GM23338 (cell line): ENCODE measurements at regions not wholly inside any gene's neighbourhood (a gene's known extent, or its start where the extent isn't known, plus 50 kb on each side); places are given as distances from the start of the nearest gene placed in this dataset.

Experiments
- ATAC-seq: fragments of 200-7000 bp; cut with Tn5 transposase; 3 replicates; pipeline ENCODE4 v1.9.1; 2020
- DNase-seq: peaks from one replicate; pipeline ENCODE4 v3.0.0-alpha.2; 2015; ENCODE audit warnings: low spot score
- H2AFZ ChIP-seq: fragments of 200-600 bp; sonication (generic); 2 replicates; pipeline ENCODE4 v1.8.0; 2016; ENCODE audit warnings: antibody characterized with exemption, mild to moderate bottlenecking, moderate library complexity
- H3F3A ChIP-seq: fragments of 200-600 bp; sonication (generic); replicated peaks from 2 replicates; pipeline ENCODE4 v1.8.0; 2017; ENCODE audit warnings: antibody characterized with exemption, mixed run types, low read depth
- H3K27ac ChIP-seq: fragments of 200-600 bp; sonication (generic); 2 replicates; pipeline ENCODE4 v1.6.1; 2016; ENCODE audit warnings: low read depth
- H3K27me3 ChIP-seq: fragments of 200-600 bp; sonication (generic); 2 replicates; pipeline ENCODE4 v1.8.0; 2016; ENCODE audit warnings: mild to moderate bottlenecking, mixed run types, moderate library complexity; ENCODE audit not compliant: insufficient read depth
- H3K36me3 ChIP-seq: fragments of 200-600 bp; sonication (generic); 2 replicates; pipeline ENCODE4 v1.8.0; 2016; ENCODE audit warnings: mild to moderate bottlenecking; ENCODE audit not compliant: insufficient read depth
- H3K4me1 ChIP-seq: fragments of 200-600 bp; sonication (generic); 2 replicates; pipeline ENCODE4 v1.8.0; 2016; ENCODE audit warnings: mild to moderate bottlenecking, moderate library complexity; ENCODE audit not compliant: insufficient read depth
- H3K4me2 ChIP-seq: fragments of 200-600 bp; sonication (generic); 2 replicates; pipeline ENCODE4 v1.7.1; 2017; ENCODE audit warnings: mixed run types
- H3K4me3 ChIP-seq: fragments of 200-600 bp; sonication (generic); 2 replicates; pipeline ENCODE4 v1.6.1; 2016; ENCODE audit warnings: mixed run types
- H3K79me2 ChIP-seq: fragments of 200-600 bp; sonication (generic); replicated peaks from 2 replicates; pipeline ENCODE4 v1.8.0; 2017; ENCODE audit warnings: mild to moderate bottlenecking; ENCODE audit not compliant: insufficient read depth
- H3K9me2 ChIP-seq: fragments of 200-600 bp; sonication (generic); 2 replicates; pipeline ENCODE4 v1.8.0; 2017; ENCODE audit not compliant: insufficient read depth
- H4K20me1 ChIP-seq: fragments of 200-600 bp; sonication (generic); replicated peaks from 2 replicates; pipeline ENCODE4 v1.8.0; 2017; ENCODE audit warnings: mild to moderate bottlenecking; ENCODE audit not compliant: insufficient read depth
- H3K27ac Mint-ChIP-seq: 2 replicates; pipeline ENCODE4 v1.8.0; 2020; ENCODE audit warnings: inconsistent platforms, mild to moderate bottlenecking, moderate library complexity, mixed read lengths
- H3K27me3 Mint-ChIP-seq: 3 replicates; pipeline ENCODE4 v1.8.0; 2022; ENCODE audit warnings: low read depth, mild to moderate bottlenecking, moderate library complexity, mixed read lengths, inconsistent platforms; ENCODE audit not compliant: insufficient read depth, poor library complexity
- H3K36me3 Mint-ChIP-seq: 3 replicates; pipeline ENCODE4 v1.8.0; 2021; ENCODE audit warnings: low read depth, mild to moderate bottlenecking, inconsistent platforms, moderate library complexity, mixed read lengths
- H3K4me1 Mint-ChIP-seq: 3 replicates; pipeline ENCODE4 v1.8.0; 2020; ENCODE audit warnings: mild to moderate bottlenecking, inconsistent platforms, mixed read lengths
- H3K4me3 Mint-ChIP-seq: 3 replicates; pipeline ENCODE4 v1.8.0; 2021; ENCODE audit warnings: moderate library complexity, mild to moderate bottlenecking, inconsistent platforms, mixed read lengths
- H3K9me3 Mint-ChIP-seq: 3 replicates; pipeline ENCODE4 v1.8.0; 2020; ENCODE audit warnings: moderate library complexity, mild to moderate bottlenecking, inconsistent platforms, mixed read lengths
- CREB1 ChIP-seq: fragments of 250-450 bp; sonication (Bioruptor Pico); IDR thresholded peaks from 2 replicates; pipeline ENCODE4 v1.5.0; 2020; ENCODE audit warnings: low read depth, mild to moderate bottlenecking, moderate library complexity
- EZH2phosphoT487 ChIP-seq: fragments of 200-600 bp; sonication (generic); IDR thresholded peaks from one replicate; pipeline ENCODE4 v1.8.1; 2018; ENCODE audit warnings: antibody characterized with exemption; ENCODE audit not compliant: unreplicated experiment
- NANOG ChIP-seq: IDR thresholded peaks from 2 replicates; pipeline ENCODE4 v1.6.1; 2016; ENCODE audit warnings: antibody characterized with exemption, borderline replicate concordance
- POLR2AphosphoS5 ChIP-seq: IDR thresholded peaks from 2 replicates; pipeline ENCODE4 v1.6.1; 2016; ENCODE audit warnings: antibody characterized with exemption, low read depth
- STAT1 ChIP-seq: IDR thresholded peaks from one replicate; pipeline ENCODE4 v1.6.1; 2016; ENCODE audit warnings: antibody characterized with exemption; ENCODE audit not compliant: unreplicated experiment
- ZNF114 ChIP-seq: fragments of 250-450 bp; sonication (Bioruptor Pico); IDR thresholded peaks from 2 replicates; pipeline ENCODE4 v1.5.0; 2020; ENCODE audit warnings: mild to moderate bottlenecking, moderate library complexity
- ZNF331 ChIP-seq: fragments of 250-450 bp; sonication (Bioruptor Pico); IDR thresholded peaks from 2 replicates; pipeline ENCODE4 v1.5.0; 2020; ENCODE audit warnings: low read depth, mild to moderate bottlenecking, moderate library complexity
- TF ChIP-seq, protein P1 (sequence below): fragments of 250-450 bp; sonication (Bioruptor Pico); IDR thresholded peaks from 2 replicates; pipeline ENCODE4 v1.5.0; 2020; ENCODE audit warnings: mild to moderate bottlenecking, moderate library complexity
- TF ChIP-seq, protein P2 (sequence below), 2 experiments: fragments of 200-600 bp in 1 of 2; sonication (generic) in 1 of 2; conservative IDR thresholded peaks; 2 replicates each; pipeline versions ENCODE4 v1.5.1 to v1.6.1; 2016 to 2017; ENCODE audit warnings: antibody characterized with exemption in 2 of 2, low read depth in 2 of 2, mild to moderate bottlenecking in 2 of 2, moderate library complexity in 1 of 2
- TF ChIP-seq, protein P3 (sequence below): IDR thresholded peaks from 2 replicates; pipeline ENCODE4 v1.6.1; 2016; ENCODE audit warnings: antibody characterized with exemption
- TF ChIP-seq, protein P4 (sequence below): IDR thresholded peaks from one replicate; pipeline ENCODE4 v1.6.1; 2018; ENCODE audit warnings: antibody characterized with exemption; ENCODE audit not compliant: unreplicated experiment

DNA sequence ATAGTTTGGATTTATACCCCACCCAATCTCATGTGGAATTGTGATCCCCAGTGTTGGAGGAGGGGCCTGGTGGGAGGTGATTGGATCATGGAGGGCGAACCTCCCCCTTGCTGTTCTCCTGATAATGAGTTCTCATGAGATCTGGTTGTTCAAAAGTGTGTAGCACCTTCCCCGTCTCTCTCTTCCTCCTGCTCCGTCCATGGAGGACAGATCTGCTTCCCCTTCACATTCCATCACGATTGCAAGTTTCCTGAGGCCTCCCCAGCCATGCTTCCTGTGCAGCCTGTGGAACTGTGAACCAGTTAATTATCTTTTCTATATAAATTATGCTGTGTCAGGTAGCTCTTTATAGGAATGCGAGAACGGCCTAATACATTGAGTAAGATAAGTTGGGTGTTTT is 518.8 kb upstream of the LCORL start (continued):
- TF ChIP-seq, protein P1, sequence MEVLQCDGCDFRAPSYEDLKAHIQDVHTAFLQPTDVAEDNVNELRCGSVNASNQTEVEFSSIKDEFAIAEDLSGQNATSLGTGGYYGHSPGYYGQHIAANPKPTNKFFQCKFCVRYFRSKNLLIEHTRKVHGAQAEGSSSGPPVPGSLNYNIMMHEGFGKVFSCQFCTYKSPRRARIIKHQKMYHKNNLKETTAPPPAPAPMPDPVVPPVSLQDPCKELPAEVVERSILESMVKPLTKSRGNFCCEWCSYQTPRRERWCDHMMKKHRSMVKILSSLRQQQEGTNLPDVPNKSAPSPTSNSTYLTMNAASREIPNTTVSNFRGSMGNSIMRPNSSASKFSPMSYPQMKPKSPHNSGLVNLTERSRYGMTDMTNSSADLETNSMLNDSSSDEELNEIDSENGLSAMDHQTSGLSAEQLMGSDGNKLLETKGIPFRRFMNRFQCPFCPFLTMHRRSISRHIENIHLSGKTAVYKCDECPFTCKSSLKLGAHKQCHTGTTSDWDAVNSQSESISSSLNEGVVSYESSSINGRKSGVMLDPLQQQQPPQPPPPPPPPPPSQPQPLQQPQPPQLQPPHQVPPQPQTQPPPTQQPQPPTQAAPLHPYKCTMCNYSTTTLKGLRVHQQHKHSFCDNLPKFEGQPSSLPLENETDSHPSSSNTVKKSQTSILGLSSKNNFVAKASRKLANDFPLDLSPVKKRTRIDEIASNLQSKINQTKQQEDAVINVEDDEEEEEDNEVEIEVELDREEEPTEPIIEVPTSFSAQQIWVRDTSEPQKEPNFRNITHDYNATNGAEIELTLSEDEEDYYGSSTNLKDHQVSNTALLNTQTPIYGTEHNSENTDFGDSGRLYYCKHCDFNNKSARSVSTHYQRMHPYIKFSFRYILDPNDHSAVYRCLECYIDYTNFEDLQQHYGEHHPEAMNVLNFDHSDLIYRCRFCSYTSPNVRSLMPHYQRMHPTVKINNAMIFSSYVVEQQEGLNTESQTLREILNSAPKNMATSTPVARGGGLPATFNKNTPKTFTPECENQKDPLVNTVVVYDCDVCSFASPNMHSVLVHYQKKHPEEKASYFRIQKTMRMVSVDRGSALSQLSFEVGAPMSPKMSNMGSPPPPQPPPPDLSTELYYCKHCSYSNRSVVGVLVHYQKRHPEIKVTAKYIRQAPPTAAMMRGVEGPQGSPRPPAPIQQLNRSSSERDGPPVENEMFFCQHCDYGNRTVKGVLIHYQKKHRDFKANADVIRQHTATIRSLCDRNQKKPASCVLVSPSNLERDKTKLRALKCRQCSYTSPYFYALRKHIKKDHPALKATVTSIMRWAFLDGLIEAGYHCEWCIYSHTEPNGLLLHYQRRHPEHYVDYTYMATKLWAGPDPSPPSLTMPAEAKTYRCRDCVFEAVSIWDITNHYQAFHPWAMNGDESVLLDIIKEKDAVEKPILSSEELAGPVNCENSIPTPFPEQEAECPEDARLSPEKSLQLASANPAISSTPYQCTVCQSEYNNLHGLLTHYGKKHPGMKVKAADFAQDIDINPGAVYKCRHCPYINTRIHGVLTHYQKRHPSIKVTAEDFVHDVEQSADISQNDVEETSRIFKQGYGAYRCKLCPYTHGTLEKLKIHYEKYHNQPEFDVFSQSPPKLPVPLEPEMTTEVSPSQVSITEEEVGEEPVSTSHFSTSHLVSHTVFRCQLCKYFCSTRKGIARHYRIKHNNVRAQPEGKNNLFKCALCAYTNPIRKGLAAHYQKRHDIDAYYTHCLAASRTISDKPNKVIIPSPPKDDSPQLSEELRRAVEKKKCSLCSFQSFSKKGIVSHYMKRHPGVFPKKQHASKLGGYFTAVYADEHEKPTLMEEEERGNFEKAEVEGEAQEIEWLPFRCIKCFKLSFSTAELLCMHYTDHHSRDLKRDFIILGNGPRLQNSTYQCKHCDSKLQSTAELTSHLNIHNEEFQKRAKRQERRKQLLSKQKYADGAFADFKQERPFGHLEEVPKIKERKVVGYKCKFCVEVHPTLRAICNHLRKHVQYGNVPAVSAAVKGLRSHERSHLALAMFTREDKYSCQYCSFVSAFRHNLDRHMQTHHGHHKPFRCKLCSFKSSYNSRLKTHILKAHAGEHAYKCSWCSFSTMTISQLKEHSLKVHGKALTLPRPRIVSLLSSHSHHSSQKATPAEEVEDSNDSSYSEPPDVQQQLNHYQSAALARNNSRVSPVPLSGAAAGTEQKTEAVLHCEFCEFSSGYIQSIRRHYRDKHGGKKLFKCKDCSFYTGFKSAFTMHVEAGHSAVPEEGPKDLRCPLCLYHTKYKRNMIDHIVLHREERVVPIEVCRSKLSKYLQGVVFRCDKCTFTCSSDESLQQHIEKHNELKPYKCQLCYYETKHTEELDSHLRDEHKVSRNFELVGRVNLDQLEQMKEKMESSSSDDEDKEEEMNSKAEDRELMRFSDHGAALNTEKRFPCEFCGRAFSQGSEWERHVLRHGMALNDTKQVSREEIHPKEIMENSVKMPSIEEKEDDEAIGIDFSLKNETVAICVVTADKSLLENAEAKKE, result no peak
- TF ChIP-seq, protein P2, sequence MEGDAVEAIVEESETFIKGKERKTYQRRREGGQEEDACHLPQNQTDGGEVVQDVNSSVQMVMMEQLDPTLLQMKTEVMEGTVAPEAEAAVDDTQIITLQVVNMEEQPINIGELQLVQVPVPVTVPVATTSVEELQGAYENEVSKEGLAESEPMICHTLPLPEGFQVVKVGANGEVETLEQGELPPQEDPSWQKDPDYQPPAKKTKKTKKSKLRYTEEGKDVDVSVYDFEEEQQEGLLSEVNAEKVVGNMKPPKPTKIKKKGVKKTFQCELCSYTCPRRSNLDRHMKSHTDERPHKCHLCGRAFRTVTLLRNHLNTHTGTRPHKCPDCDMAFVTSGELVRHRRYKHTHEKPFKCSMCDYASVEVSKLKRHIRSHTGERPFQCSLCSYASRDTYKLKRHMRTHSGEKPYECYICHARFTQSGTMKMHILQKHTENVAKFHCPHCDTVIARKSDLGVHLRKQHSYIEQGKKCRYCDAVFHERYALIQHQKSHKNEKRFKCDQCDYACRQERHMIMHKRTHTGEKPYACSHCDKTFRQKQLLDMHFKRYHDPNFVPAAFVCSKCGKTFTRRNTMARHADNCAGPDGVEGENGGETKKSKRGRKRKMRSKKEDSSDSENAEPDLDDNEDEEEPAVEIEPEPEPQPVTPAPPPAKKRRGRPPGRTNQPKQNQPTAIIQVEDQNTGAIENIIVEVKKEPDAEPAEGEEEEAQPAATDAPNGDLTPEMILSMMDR (conservative IDR thresholded peaks at IDR 0.05; ENCODE audit: low read depth in 2 of 2), result no peak

- Mint-ChIP-seq H3K27ac (no peak overlapping the region), H3K27me3 (no peaks in the 10 kb centered on the region), H3K4me1 (no peaks in the 10 kb centered on the region), H3K9me3 (no peaks in the 10 kb centered on the region), H3K4me3 (no peak overlapping the region), H3K36me3 (no peaks in the 10 kb centered on the region)
- H2AFZ ChIP-seq, result no peak overlapping the region
- H3K4me3 ChIP-seq, result no peak overlapping the region
- H3F3A ChIP-seq, result no peaks in the 10 kb centered on the region
- H3K27ac ChIP-seq, result no peak overlapping the region
- H3K27me3 ChIP-seq, result no peaks in the 10 kb centered on the region
- ATAC-seq (no peak), DNase-seq (no peak)
- H3K9me2 ChIP-seq, result 0 out of 2 replicates have a peak, but pooled peaks cover 2% of the 10 kb centered on the region
- H4K20me1 ChIP-seq, result no peaks in the 10 kb centered on the region
- H3K4me2 ChIP-seq, result no peak overlapping the region
- H3K36me3 ChIP-seq, result no peaks in the 10 kb centered on the region
- no peaks in the 10 kb centered on the region for H3K79me2 ChIP-seq
- H3K4me1 ChIP-seq, result no peaks in the 10 kb centered on the region
- TF ChIP-seq POLR2AphosphoS5 (no peak), ZNF331 (no peak), ZNF114 (CRISPR knock-in tag) (no peak), NANOG (no peak), CREB1 (CRISPR knock-in tag) (no peak), STAT1 (no peak), EZH2phosphoT487 (no peak)
- TF ChIP-seq, protein P2 (conservative IDR thresholded peaks at IDR 0.05; ENCODE audit: low read depth in 2 of 2), result no peak
- TF ChIP-seq, protein P3, sequence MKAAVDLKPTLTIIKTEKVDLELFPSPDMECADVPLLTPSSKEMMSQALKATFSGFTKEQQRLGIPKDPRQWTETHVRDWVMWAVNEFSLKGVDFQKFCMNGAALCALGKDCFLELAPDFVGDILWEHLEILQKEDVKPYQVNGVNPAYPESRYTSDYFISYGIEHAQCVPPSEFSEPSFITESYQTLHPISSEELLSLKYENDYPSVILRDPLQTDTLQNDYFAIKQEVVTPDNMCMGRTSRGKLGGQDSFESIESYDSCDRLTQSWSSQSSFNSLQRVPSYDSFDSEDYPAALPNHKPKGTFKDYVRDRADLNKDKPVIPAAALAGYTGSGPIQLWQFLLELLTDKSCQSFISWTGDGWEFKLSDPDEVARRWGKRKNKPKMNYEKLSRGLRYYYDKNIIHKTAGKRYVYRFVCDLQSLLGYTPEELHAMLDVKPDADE, result no peak
- TF ChIP-seq, protein P4, sequence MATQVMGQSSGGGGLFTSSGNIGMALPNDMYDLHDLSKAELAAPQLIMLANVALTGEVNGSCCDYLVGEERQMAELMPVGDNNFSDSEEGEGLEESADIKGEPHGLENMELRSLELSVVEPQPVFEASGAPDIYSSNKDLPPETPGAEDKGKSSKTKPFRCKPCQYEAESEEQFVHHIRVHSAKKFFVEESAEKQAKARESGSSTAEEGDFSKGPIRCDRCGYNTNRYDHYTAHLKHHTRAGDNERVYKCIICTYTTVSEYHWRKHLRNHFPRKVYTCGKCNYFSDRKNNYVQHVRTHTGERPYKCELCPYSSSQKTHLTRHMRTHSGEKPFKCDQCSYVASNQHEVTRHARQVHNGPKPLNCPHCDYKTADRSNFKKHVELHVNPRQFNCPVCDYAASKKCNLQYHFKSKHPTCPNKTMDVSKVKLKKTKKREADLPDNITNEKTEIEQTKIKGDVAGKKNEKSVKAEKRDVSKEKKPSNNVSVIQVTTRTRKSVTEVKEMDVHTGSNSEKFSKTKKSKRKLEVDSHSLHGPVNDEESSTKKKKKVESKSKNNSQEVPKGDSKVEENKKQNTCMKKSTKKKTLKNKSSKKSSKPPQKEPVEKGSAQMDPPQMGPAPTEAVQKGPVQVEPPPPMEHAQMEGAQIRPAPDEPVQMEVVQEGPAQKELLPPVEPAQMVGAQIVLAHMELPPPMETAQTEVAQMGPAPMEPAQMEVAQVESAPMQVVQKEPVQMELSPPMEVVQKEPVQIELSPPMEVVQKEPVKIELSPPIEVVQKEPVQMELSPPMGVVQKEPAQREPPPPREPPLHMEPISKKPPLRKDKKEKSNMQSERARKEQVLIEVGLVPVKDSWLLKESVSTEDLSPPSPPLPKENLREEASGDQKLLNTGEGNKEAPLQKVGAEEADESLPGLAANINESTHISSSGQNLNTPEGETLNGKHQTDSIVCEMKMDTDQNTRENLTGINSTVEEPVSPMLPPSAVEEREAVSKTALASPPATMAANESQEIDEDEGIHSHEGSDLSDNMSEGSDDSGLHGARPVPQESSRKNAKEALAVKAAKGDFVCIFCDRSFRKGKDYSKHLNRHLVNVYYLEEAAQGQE, result no peak
Measured at GRCh38 chr4:18538121-18538520, 516.6 kb upstream of the LCORL start.
